ENCODE measurements at regions not wholly inside any gene's neighbourhood (a gene's known extent, or its start where the extent isn't known, plus 50 kb on each side); places are given as distances from the start of the nearest gene placed in this dataset.

GRCh38 chr10:36331121-36331520 lies 689.0 kb upstream of the FZD8 start:
- intact Hi-C loops (cut with DNase I, micrococcal nuclease) = no loop called here
- DNase-seq (no peak), ATAC-seq (no peak)

GRCh38 chr10:36325815-36326214 lies 683.7 kb upstream of the FZD8 start:
- intact Hi-C loops (cut with DNase I, micrococcal nuclease) = no loop called here
- ATAC-seq = no peak
- DNase-seq = no peak

- no peak for ATAC-seq
- intact Hi-C loops (cut with DNase I, micrococcal nuclease) = no loop called here
- DNase-seq = no peak
Observed at GRCh38 chr10:36324831-36325230, 682.7 kb upstream of the FZD8 start.

- no peak for ATAC-seq
- DNase-seq = no peak
- intact Hi-C loops (cut with DNase I, micrococcal nuclease) = no loop called here
Observed at GRCh38 chr10:36313142-36313541, 671.0 kb upstream of the FZD8 start.

GRCh38 chr10:36303896-36304295 lies 661.8 kb upstream of the FZD8 start:
- DNase-seq (no peak), ATAC-seq (no peak)
- intact Hi-C loops (cut with DNase I, micrococcal nuclease) = no loop called here

- no peak for ATAC-seq
- DNase-seq = no peak
Observed at GRCh38 chr10:36302086-36302485, 660.0 kb upstream of the FZD8 start.

GRCh38 chr10:36301539-36301938 lies 659.4 kb upstream of the FZD8 start:
- intact Hi-C loops (cut with DNase I, micrococcal nuclease) = no loop called here
- DNase-seq (no peak), ATAC-seq (no peak)

More at GRCh38 chr10:36302086-36302485, 660.0 kb upstream of the FZD8 start:
- intact Hi-C loops (cut with DNase I, micrococcal nuclease) = no loop called here

GRCh38 chr10:36301139-36301538 lies 659.0 kb upstream of the FZD8 start:
- intact Hi-C loops (cut with DNase I, micrococcal nuclease) = no loop called here
- no peak for ATAC-seq
- DNase-seq = no peak

- ATAC-seq = no peak
- intact Hi-C loops (cut with DNase I, micrococcal nuclease) = no loop called here
- no peak for DNase-seq
Observed at GRCh38 chr10:36283827-36284226, 641.7 kb upstream of the FZD8 start.

- DNase-seq = no peak
- intact Hi-C loops (cut with DNase I, micrococcal nuclease) = no loop called here
- no peak for ATAC-seq
Observed at GRCh38 chr10:36281831-36282331, 639.8 kb upstream of the FZD8 start.

- intact Hi-C loops (cut with DNase I, micrococcal nuclease) = no loop called here
- DNase-seq = no peak
- no peak for ATAC-seq
Observed at GRCh38 chr10:36280890-36281499, 638.9 kb upstream of the FZD8 start.

- ATAC-seq (no peak), DNase-seq (no peak)
- intact Hi-C loops (cut with DNase I, micrococcal nuclease) = no loop called here
Observed at GRCh38 chr10:36280321-36280741, 638.2 kb upstream of the FZD8 start.

GRCh38 chr10:36278176-36278575 lies 636.1 kb upstream of the FZD8 start:
- no peak for DNase-seq
- intact Hi-C loops (cut with DNase I, micrococcal nuclease) = no loop called here
- no peak for ATAC-seq

- intact Hi-C loops (cut with DNase I, micrococcal nuclease) = no loop called here
- ATAC-seq = no peak
Observed at GRCh38 chr10:36277459-36277858, 635.4 kb upstream of the FZD8 start.

GRCh38 chr10:36271627-36272340 lies 629.7 kb upstream of the FZD8 start:
- DNase-seq = no peak
- intact Hi-C loops (cut with DNase I, micrococcal nuclease) = no loop called here

More at GRCh38 chr10:36277459-36277858, 635.4 kb upstream of the FZD8 start:
- DNase-seq = no peak

GRCh38 chr10:36269222-36269621 lies 627.1 kb upstream of the FZD8 start:
- intact Hi-C loops (cut with DNase I, micrococcal nuclease) = no loop called here
- DNase-seq = no peak
- no peak for ATAC-seq

More at GRCh38 chr10:36271627-36272340, 629.7 kb upstream of the FZD8 start:
- ATAC-seq = no peak

- ATAC-seq = no peak
- DNase-seq = no peak
- intact Hi-C loops (cut with DNase I, micrococcal nuclease) = no loop called here
Observed at GRCh38 chr10:36266923-36267322, 624.8 kb upstream of the FZD8 start.

- no peak for DNase-seq
- intact Hi-C loops (cut with DNase I, micrococcal nuclease) = no loop called here
- no peak for ATAC-seq
Observed at GRCh38 chr10:36265741-36266140, 623.6 kb upstream of the FZD8 start.

GRCh38 chr10:36263871-36264270 lies 621.8 kb upstream of the FZD8 start:
- intact Hi-C loops (cut with DNase I, micrococcal nuclease) = no loop called here
- no peak for DNase-seq
- no peak for ATAC-seq

GRCh38 chr10:36256948-36257356 lies 614.9 kb upstream of the FZD8 start:
- ATAC-seq = no peak
- intact Hi-C loops (cut with DNase I, micrococcal nuclease) = no loop called here
- no peak for DNase-seq

GRCh38 chr10:36256166-36256565 lies 614.1 kb upstream of the FZD8 start:
- intact Hi-C loops (cut with DNase I, micrococcal nuclease) = no loop called here
- ATAC-seq (no peak), DNase-seq (no peak)
